ENCODE measurements at regions not wholly inside any gene's neighbourhood (a gene's known extent, or its start where the extent isn't known, plus 50 kb on each side); places are given as distances from the start of the nearest gene placed in this dataset.
"Not testable (repeated sequence)": the region's sequence is repeated elsewhere in the genome, so short reads cannot be mapped to it uniquely, and the experiment has no call there.

DNA sequence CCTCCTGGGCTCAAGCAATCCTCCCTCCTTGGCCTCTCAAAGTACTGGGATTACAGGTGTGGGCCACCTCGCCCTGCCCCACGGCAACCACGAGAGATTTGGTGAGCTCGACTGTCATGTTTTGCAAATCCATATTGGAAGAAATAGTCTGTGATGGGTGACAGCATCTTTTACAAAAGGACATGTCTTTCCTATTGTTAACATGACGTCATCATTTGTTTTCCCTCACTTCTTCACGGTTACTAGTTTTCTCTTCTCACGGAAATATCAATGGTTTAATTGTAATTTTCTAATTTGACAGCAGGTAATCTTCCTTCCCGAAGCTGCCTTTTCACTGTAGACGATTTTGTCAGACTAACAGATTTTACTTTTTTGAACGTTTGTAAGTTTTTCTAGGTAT is 110.8 kb upstream of the GREM2 start:
- Histone ChIP-seq H3K9me3 (ENCODE audit: control insufficient read depth in 3 of 3, low read length in 3 of 3) (no peaks in the 10 kb centered on the region), H3K36me3 (ENCODE audit: control insufficient read depth in 3 of 3, insufficient read depth in 3 of 3, low read length in 3 of 3) (no peaks in the 10 kb centered on the region)

DNA sequence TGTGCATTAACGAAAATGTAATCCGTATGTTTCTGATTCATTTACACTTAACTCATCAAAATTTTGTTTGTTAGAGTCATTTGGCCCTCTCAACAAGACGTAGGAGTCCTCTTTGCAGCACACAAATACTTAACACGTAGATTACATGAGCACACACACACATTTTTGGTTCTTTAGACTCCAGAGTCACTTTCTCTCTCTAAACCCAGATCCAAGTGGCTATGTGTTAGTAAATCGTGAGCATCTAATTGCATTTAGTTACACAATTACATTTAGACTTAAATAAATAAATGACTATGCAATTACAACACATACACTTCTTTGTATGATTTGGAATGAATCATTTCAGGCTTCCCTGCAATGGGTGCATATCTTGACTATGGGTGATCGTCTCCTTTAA is 109.0 kb upstream of the GREM2 start:
- Histone ChIP-seq H3K9me3 (ENCODE audit: control insufficient read depth in 3 of 3, low read length in 3 of 3) (no peaks in the 10 kb centered on the region), H3K27ac (ENCODE audit: low read depth, low read length) (no peak overlapping the region), H3K9ac (ENCODE audit: low read depth in 1 of 3, low read length in 3 of 3) (no peak overlapping the region), H3K4me1 (ENCODE audit: control insufficient read depth in 3 of 3, insufficient read depth in 3 of 3, low read length in 3 of 3) (no peaks in the 10 kb centered on the region), H3K4me3 (ENCODE audit: low read length in 3 of 3) (peak overlapping the region in 1 of 3 donors; percentile 22), H3K27me3 (ENCODE audit: control insufficient read depth in 3 of 3, insufficient read depth in 3 of 3, low read length in 3 of 3) (no peaks in the 10 kb centered on the region), H3K36me3 (ENCODE audit: control insufficient read depth in 3 of 3, insufficient read depth in 3 of 3, low read length in 3 of 3) (no peaks in the 10 kb centered on the region)

More for the DNA sequence above, 110.8 kb upstream of the GREM2 start:
- no peaks in the 10 kb centered on the region for H3K4me1 ChIP-seq (ENCODE audit: control insufficient read depth in 3 of 3, insufficient read depth in 3 of 3, low read length in 3 of 3)
- no peaks in the 10 kb centered on the region for H3K27me3 ChIP-seq (ENCODE audit: control insufficient read depth in 3 of 3, insufficient read depth in 3 of 3, low read length in 3 of 3)
- no peak overlapping the region for H3K27ac ChIP-seq (ENCODE audit: low read depth, low read length)
- no peak overlapping the region for H3K4me3 ChIP-seq (ENCODE audit: low read length in 3 of 3)
- no peak overlapping the region for H3K9ac ChIP-seq (ENCODE audit: low read depth in 1 of 3, low read length in 3 of 3)

DNA sequence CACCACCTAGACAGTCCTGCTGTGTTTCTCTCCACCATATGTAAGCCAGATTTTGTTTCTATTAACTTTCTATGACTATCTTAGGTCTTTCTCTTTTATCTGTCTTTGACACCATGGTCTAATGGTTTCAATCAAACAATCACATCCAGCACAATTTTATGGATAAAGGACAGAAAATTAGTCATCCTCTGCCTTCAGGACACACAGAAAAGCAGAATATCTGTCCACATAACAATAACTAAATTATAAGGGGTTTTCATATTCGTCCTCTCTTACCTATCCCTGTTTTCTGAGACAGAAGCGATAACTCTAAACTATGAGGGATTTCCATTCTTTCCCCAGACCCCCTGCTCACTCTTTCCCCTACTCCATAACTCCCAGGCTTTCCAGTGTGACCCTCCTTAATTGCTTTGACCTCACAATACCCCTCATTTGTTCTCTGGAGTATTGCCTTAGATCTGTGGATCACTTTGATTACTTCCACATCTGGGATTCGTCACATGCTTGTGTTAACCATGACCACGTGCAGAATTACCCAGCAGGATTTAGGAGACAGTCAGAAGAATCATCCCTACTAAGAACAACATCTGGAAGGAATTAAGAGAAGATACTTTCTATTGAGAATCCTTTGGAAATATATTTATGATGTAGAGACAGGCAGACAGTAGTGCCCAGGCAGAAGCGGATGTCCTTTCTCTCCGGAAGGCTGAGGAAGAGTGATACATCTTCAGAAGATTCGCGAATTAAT is 108.2 kb upstream of the GREM2 start:
- Histone ChIP-seq H3K9ac (ENCODE audit: low read depth in 1 of 3, low read length in 3 of 3) (no peak overlapping the region), H3K27ac (ENCODE audit: low read depth, low read length) (no peak overlapping the region), H3K9me3 (ENCODE audit: control insufficient read depth in 3 of 3, low read length in 3 of 3) (no peaks in the 10 kb centered on the region), H3K4me1 (ENCODE audit: control insufficient read depth in 3 of 3, insufficient read depth in 3 of 3, low read length in 3 of 3) (no peaks in the 10 kb centered on the region), H3K36me3 (ENCODE audit: control insufficient read depth in 3 of 3, insufficient read depth in 3 of 3, low read length in 3 of 3) (no peaks in the 10 kb centered on the region), H3K4me3 (ENCODE audit: low read length in 3 of 3) (no peak overlapping the region), H3K27me3 (ENCODE audit: control insufficient read depth in 3 of 3, insufficient read depth in 3 of 3, low read length in 3 of 3) (no peaks in the 10 kb centered on the region)

DNA sequence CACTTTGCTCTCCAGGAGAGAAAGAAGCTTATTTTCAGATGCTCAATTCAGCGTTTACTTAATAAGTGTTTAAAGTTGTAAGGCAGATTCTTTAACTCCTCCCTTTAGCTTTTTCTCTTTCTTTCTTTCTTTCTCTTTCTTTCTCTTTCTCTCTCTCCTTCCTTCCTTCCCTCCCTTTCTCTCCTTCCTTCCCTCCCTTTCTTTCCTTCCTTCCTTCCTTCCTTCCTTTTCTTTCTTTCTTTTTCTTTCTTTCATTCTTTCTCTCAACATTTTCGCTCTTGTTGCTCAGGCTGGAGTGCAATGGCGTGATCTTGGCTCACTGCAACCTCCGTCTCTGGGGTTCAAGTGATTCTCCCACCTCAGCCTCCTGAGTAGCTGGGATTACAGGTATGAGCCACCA is 104.6 kb upstream of the GREM2 start:
- H3K4me1 ChIP-seq (ENCODE audit: control insufficient read depth in 3 of 3, insufficient read depth in 3 of 3, low read length in 3 of 3); H3K36me3 ChIP-seq (ENCODE audit: control insufficient read depth in 3 of 3, insufficient read depth in 3 of 3, low read length in 3 of 3); H3K27ac ChIP-seq (ENCODE audit: low read depth, low read length); H3K27me3 ChIP-seq (ENCODE audit: control insufficient read depth in 3 of 3, insufficient read depth in 3 of 3, low read length in 3 of 3); H3K9ac ChIP-seq (ENCODE audit: low read depth in 1 of 3, low read length in 3 of 3); H3K4me3 ChIP-seq (ENCODE audit: low read length in 3 of 3); H3K9me3 ChIP-seq (ENCODE audit: control insufficient read depth in 3 of 3, low read length in 3 of 3): not testable (repeated sequence)

DNA sequence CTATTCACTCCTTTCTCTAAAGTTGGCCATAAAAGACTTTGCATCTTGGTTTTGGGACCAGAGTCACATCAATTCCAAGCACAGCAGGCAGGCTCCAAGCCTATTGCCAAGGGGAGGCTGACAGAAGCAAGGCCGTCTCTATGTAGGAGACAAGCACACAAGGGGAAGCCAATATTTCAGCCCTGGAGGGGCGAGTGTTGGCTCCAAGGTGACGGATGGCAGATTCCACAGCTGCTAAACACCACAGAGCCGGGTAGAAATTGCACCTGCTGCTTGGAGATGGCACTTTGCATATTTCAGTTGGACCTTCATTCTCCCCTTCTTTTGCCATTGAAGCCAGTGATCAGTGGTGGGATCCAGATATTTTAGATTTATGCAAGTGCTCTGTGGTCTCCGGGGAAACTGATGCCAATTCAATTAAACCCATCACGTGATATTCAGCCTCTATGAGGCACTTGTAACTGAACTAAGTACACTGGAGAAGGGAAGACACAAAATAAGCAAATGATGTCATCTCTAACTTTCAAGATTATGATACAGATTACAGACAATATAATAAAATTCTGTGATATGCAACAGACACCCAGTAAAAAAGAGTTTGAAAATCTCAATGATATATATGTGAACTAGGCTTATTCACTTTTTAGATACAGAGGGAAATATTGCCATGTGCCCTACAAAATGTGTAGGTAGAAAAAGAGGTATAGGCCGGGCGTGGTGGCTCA is 102.8 kb upstream of the GREM2 start:
- no peak overlapping the region for H3K4me3 ChIP-seq (ENCODE audit: low read length in 3 of 3)
- H3K27ac ChIP-seq (ENCODE audit: low read depth, low read length) = no peak overlapping the region
- no peaks in the 10 kb centered on the region for H3K36me3 ChIP-seq (ENCODE audit: control insufficient read depth in 3 of 3, insufficient read depth in 3 of 3, low read length in 3 of 3)
- peaks cover 0 to 2% (median 0%) of the 10 kb centered on the region in 3 donors for H3K9me3 ChIP-seq (ENCODE audit: control insufficient read depth in 3 of 3, low read length in 3 of 3)
- no peak overlapping the region for H3K9ac ChIP-seq (ENCODE audit: low read depth in 1 of 3, low read length in 3 of 3)
- H3K27me3 ChIP-seq (ENCODE audit: control insufficient read depth in 3 of 3, insufficient read depth in 3 of 3, low read length in 3 of 3) = no peaks in the 10 kb centered on the region
- H3K4me1 ChIP-seq (ENCODE audit: control insufficient read depth in 3 of 3, insufficient read depth in 3 of 3, low read length in 3 of 3) = no peaks in the 10 kb centered on the region

DNA sequence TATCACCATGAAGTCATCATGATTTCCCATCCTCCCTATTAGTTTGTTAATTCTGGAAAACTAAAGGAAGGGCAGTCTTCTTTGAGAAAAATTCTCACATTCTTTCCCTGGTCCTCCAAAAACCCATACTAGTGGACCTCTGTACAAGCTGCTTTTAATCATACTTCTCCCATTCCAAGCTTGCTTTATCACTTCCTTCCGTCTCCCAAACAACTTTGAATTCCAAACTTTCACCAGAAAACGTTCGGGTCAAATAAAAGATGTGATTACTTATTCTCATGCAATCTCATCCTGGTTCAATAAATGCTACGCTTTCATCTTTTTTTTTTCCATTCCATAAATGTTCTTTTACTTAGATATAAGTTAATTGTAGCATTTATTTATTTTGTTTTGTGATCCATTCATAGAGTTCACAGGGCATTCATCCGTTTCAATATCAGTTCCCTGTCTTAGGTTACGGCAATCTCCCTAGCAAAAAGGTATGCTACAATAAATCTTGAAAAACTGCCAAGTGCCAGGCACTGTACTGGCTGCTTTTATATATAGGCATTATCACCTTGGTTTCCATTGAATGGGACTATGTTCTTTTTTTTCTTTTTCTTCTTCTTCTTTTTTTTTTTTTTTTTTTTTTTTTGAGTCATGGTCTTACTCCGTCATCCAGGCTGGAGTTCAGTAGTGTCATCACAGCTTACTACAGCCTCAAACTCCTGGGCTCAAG is 100.2 kb upstream of the GREM2 start:
- H3K4me1 ChIP-seq (ENCODE audit: control insufficient read depth in 3 of 3, insufficient read depth in 3 of 3, low read length in 3 of 3) = no peaks in the 10 kb centered on the region
- no peaks in the 10 kb centered on the region for H3K36me3 ChIP-seq (ENCODE audit: control insufficient read depth in 3 of 3, insufficient read depth in 3 of 3, low read length in 3 of 3)
- H3K27me3 ChIP-seq (ENCODE audit: control insufficient read depth in 3 of 3, insufficient read depth in 3 of 3, low read length in 3 of 3) = no peaks in the 10 kb centered on the region
- H3K4me3 ChIP-seq (ENCODE audit: low read length in 3 of 3) = no peak overlapping the region
- no peak overlapping the region for H3K9ac ChIP-seq (ENCODE audit: low read depth in 1 of 3, low read length in 3 of 3)
- H3K27ac ChIP-seq (ENCODE audit: low read depth, low read length) = no peak overlapping the region
- peaks cover 0 to 2% (median 0%) of the 10 kb centered on the region in 3 donors for H3K9me3 ChIP-seq (ENCODE audit: control insufficient read depth in 3 of 3, low read length in 3 of 3)

DNA sequence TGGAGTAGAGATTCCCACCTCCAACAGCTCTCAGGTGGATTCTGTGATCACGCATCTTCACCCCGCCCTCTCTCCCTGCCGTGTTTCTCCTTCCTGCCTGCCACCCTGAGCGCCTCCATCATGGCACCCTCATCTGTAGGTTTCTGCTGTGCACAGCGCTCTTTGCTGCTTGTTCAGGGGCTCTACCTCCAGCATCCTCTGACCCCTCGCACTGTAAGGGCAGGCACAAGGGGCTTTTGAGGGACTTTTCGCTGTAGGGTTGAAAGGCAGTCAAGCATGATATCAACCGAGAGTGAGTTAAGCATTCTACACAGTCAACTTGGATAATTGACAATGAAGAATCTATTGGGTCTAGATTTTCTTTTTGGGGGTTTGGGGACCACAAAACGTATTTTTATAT is 99.1 kb upstream of the GREM2 start:
- peaks cover 0 to 2% (median 0%) of the 10 kb centered on the region in 3 donors for H3K9me3 ChIP-seq (ENCODE audit: control insufficient read depth in 3 of 3, low read length in 3 of 3)
- H3K4me1 ChIP-seq (ENCODE audit: control insufficient read depth in 3 of 3, insufficient read depth in 3 of 3, low read length in 3 of 3) = no peaks in the 10 kb centered on the region
- no peak overlapping the region for H3K27ac ChIP-seq (ENCODE audit: low read depth, low read length)
- H3K27me3 ChIP-seq (ENCODE audit: control insufficient read depth in 3 of 3, insufficient read depth in 3 of 3, low read length in 3 of 3) = no peaks in the 10 kb centered on the region
- H3K9ac ChIP-seq (ENCODE audit: low read depth in 1 of 3, low read length in 3 of 3) = no peak overlapping the region
- no peaks in the 10 kb centered on the region for H3K36me3 ChIP-seq (ENCODE audit: control insufficient read depth in 3 of 3, insufficient read depth in 3 of 3, low read length in 3 of 3)
- H3K4me3 ChIP-seq (ENCODE audit: low read length in 3 of 3) = no peak overlapping the region

DNA sequence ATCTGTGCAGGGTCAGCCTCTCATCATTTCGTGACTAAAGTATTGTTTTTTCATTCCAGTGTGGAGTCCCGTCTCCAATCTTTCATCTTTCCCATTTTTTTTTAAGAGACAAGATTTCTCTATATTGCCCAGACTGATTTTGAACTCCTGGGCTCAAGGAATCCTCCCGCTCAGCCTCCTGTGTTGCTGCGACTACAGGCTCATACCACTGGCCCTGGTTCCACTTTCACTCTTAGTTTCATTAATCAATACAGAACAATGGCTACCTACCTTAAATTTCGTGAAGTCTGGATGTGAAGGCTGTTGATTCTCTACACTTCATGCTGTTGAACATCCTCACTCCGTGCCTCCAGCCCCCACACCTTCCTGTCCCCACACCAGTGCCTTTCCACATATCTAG is 97.7 kb upstream of the GREM2 start:
- Histone ChIP-seq H3K9me3 (ENCODE audit: control insufficient read depth in 3 of 3, low read length in 3 of 3) (peaks cover 0 to 2% (median 0%) of the 10 kb centered on the region in 3 donors), H3K4me3 (ENCODE audit: low read length in 3 of 3) (no peak overlapping the region), H3K27ac (ENCODE audit: low read depth, low read length) (no peak overlapping the region), H3K9ac (ENCODE audit: low read depth in 1 of 3, low read length in 3 of 3) (no peak overlapping the region), H3K27me3 (ENCODE audit: control insufficient read depth in 3 of 3, insufficient read depth in 3 of 3, low read length in 3 of 3) (no peaks in the 10 kb centered on the region), H3K36me3 (ENCODE audit: control insufficient read depth in 3 of 3, insufficient read depth in 3 of 3, low read length in 3 of 3) (no peaks in the 10 kb centered on the region), H3K4me1 (ENCODE audit: control insufficient read depth in 3 of 3, insufficient read depth in 3 of 3, low read length in 3 of 3) (no peaks in the 10 kb centered on the region)

DNA sequence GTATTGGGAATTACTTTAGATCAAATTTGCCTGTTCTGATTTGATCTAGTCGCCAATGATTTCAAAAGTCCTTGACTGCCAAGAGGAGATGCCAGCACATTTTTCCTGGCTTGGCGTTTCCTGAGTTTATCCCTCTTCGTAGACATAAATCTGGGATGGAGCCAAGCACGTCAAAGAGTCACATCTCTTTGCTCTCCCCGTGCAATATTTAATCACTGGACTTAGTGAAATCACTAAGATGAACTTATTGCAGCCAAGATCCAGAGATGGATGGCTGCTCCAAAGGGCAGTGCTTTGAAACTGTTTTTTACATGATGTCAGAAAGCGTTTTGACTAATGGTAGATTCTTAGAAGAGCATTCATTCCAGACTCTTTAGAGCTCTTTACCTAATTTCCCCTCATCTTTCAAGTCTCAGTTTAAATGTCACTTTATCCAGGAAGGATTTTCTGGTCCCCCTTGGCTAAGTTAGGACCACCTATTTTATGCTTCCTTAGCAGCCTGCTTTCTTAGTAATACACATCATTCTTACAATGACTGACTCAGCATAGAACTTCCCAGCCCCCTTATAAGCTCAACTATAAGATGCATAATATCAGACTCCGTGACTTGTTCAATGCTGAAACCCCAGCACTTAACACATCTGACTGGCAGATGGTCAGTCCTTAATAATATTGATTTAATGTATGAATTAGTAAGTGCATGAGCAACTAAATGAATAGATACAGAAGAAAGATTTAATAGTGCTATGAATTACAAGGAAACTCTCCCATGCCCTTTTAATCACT is 94.4 kb upstream of the GREM2 start:
- Histone ChIP-seq H3K4me3 (ENCODE audit: low read length in 3 of 3) (no peak overlapping the region), H3K4me1 (ENCODE audit: control insufficient read depth in 3 of 3, insufficient read depth in 3 of 3, low read length in 3 of 3) (no peaks in the 10 kb centered on the region), H3K9ac (ENCODE audit: low read depth in 1 of 3, low read length in 3 of 3) (no peak overlapping the region), H3K27me3 (ENCODE audit: control insufficient read depth in 3 of 3, insufficient read depth in 3 of 3, low read length in 3 of 3) (no peaks in the 10 kb centered on the region), H3K36me3 (ENCODE audit: control insufficient read depth in 3 of 3, insufficient read depth in 3 of 3, low read length in 3 of 3) (no peaks in the 10 kb centered on the region), H3K27ac (ENCODE audit: low read depth, low read length) (no peak overlapping the region), H3K9me3 (ENCODE audit: control insufficient read depth in 3 of 3, low read length in 3 of 3) (no peaks in the 10 kb centered on the region)

Measured in skeletal muscle tissue (tissue), 3 donors.